Fibroblast of the aortic adventitia (primary cell): ENCODE measurements at regions not wholly inside any gene's neighbourhood (a gene's known extent, or its start where the extent isn't known, plus 50 kb on each side); places are given as distances from the start of the nearest gene placed in this dataset.

Experiments used
- DNase-seq: peaks from one replicate; pipeline ENCODE4 v3.0.0-alpha.2; 2010; ENCODE audit warnings: low read depth
- H3K4me3 ChIP-seq: 2 replicates; pipeline ENCODE4 v1.5.1; 2011; ENCODE audit warnings: low read depth, mild to moderate bottlenecking, control low read depth, low read length, moderate library complexity
- TF ChIP-seq, protein P1 (sequence below): IDR thresholded peaks from 2 replicates; pipeline ENCODE4 v1.5.1; 2011; ENCODE audit warnings: mild to moderate bottlenecking, low read length, control low read depth, inconsistent platforms; ENCODE audit not compliant: insufficient read depth

- no peak overlapping the region for H3K4me3 ChIP-seq
Observed at GRCh38 chr2:41441958-41442357, 605.9 kb upstream of the PKDCC start.

GRCh38 chr2:41445865-41446264 is 602.0 kb upstream of the PKDCC start:
- TF ChIP-seq, protein P1, sequence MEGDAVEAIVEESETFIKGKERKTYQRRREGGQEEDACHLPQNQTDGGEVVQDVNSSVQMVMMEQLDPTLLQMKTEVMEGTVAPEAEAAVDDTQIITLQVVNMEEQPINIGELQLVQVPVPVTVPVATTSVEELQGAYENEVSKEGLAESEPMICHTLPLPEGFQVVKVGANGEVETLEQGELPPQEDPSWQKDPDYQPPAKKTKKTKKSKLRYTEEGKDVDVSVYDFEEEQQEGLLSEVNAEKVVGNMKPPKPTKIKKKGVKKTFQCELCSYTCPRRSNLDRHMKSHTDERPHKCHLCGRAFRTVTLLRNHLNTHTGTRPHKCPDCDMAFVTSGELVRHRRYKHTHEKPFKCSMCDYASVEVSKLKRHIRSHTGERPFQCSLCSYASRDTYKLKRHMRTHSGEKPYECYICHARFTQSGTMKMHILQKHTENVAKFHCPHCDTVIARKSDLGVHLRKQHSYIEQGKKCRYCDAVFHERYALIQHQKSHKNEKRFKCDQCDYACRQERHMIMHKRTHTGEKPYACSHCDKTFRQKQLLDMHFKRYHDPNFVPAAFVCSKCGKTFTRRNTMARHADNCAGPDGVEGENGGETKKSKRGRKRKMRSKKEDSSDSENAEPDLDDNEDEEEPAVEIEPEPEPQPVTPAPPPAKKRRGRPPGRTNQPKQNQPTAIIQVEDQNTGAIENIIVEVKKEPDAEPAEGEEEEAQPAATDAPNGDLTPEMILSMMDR = no peak
- no peak for DNase-seq
- H3K4me3 ChIP-seq = no peak overlapping the region

More at GRCh38 chr2:41441958-41442357, 605.9 kb upstream of the PKDCC start:
- TF ChIP-seq, protein P1 = no peak
- DNase-seq = no peak

GRCh38 chr2:41446266-41446665 is 601.6 kb upstream of the PKDCC start:
- H3K4me3 ChIP-seq = no peak overlapping the region
- TF ChIP-seq, protein P1 = no peak
- DNase-seq = no peak

DNA sequence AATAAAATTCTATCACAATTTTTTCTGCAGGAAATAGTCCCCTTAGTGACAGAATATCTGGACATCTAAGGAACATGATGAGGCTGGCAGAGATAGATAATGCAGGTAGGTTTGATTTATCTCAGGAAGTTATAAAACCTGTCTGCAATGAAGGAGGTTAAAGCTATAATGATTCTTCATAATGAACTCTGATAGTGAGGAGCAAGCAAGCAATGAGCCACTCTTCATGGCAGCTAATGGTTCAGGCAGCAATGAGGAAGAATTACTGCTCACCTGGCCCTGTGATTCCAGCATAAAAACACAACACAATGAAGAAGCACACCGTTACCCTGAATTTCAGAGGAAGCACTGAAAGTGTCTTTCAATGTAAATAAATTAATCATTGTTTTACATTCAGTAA is 599.6 kb upstream of the PKDCC start:
- TF ChIP-seq, protein P1 = no peak
- H3K4me3 ChIP-seq = no peak overlapping the region
- DNase-seq = no peak

GRCh38 chr2:41457026-41457425 is 590.8 kb upstream of the PKDCC start:
- TF ChIP-seq, protein P1 = no peak
- H3K4me3 ChIP-seq = no peak overlapping the region

GRCh38 chr2:41460661-41461060 is 587.2 kb upstream of the PKDCC start:
- no peak for DNase-seq
- H3K4me3 ChIP-seq = no peak overlapping the region
- TF ChIP-seq, protein P1 = no peak

More at GRCh38 chr2:41457026-41457425, 590.8 kb upstream of the PKDCC start:
- no peak for DNase-seq

- TF ChIP-seq, protein P1 = no peak
- H3K4me3 ChIP-seq = no peak overlapping the region
- no peak for DNase-seq
Observed at GRCh38 chr2:41464395-41464794, 583.4 kb upstream of the PKDCC start.
